ENCODE measurements at regions not wholly inside any gene's neighbourhood (a gene's known extent, or its start where the extent isn't known, plus 50 kb on each side); places are given as distances from the start of the nearest gene placed in this dataset.

GRCh38 chr13:99752373-99752772, 219.2 kb downstream of the ZIC5 start:
- TF ChIP-seq CTCF (IDR thresholded peaks at IDR 0.05) = no peak

GRCh38 chr13:99751517-99752199, 219.9 kb downstream of the ZIC5 start:
- no peak for TF ChIP-seq CTCF (IDR thresholded peaks at IDR 0.05)

- no peak for TF ChIP-seq CTCF (IDR thresholded peaks at IDR 0.05)
Measured at GRCh38 chr13:99750951-99751350, 220.6 kb downstream of the ZIC5 start.

GRCh38 chr13:99749271-99750019, 222.1 kb downstream of the ZIC5 start:
- no peak for TF ChIP-seq CTCF (IDR thresholded peaks at IDR 0.05)

- TF ChIP-seq CTCF (IDR thresholded peaks at IDR 0.05) = no peak
Measured at GRCh38 chr13:99747403-99747710, 224.2 kb downstream of the ZIC5 start.

- no peak for TF ChIP-seq CTCF (IDR thresholded peaks at IDR 0.05)
Measured at GRCh38 chr13:99746637-99747402, 224.7 kb downstream of the ZIC5 start.

- TF ChIP-seq CTCF (IDR thresholded peaks at IDR 0.05) = no peak
Measured at GRCh38 chr13:99743094-99743493, 228.5 kb downstream of the ZIC5 start.
